ENCODE measurements at regions not wholly inside any gene's neighbourhood (a gene's known extent, or its start where the extent isn't known, plus 50 kb on each side); places are given as distances from the start of the nearest gene placed in this dataset.

- Histone ChIP-seq H3K27ac (ENCODE audit: low read length) (no peak overlapping the region), H3K4me1 (ENCODE audit: insufficient read depth, low read length) (no peaks in the 10 kb centered on the region), H3K4me3 (ENCODE audit: low read length) (no peak overlapping the region), H3K9ac (ENCODE audit: low read depth, low read length) (no peak overlapping the region), H3K27me3 (ENCODE audit: insufficient read depth, low read length) (no peaks in the 10 kb centered on the region), H3K9me3 (ENCODE audit: insufficient read depth, low read depth, low read length) (no peaks in the 10 kb centered on the region), H3K36me3 (ENCODE audit: insufficient read depth, low read depth, low read length) (no peaks in the 10 kb centered on the region)
Measured at GRCh38 chr4:24236532-24236931, 346.7 kb upstream of the PPARGC1A start.

DNA sequence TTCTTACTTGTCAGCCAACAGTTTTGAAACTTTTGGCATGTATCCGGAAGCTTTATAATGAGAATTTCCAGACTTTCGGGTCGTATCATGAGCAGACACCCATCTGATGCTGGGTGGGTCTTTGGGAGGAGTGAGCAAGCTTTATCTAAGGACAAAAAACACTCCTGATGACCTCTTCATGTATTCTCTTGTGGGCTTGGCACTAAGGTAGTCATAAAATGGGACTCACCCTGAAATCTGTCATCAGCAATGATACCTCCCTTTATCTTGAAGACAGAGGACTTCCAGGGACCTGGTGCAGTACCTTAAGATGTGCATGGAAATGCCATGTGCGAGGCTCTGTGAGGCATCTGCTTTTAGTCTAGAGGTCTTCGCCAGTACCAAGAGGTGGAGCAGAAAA is 346.3 kb upstream of the PPARGC1A start:
- Histone ChIP-seq H3K9ac (ENCODE audit: low read depth, low read length) (no peak overlapping the region), H3K4me1 (ENCODE audit: insufficient read depth, low read length) (no peaks in the 10 kb centered on the region), H3K27ac (ENCODE audit: low read length) (no peak overlapping the region), H3K9me3 (ENCODE audit: insufficient read depth, low read depth, low read length) (no peaks in the 10 kb centered on the region), H3K27me3 (ENCODE audit: insufficient read depth, low read length) (no peaks in the 10 kb centered on the region), H3K4me3 (ENCODE audit: low read length) (no peak overlapping the region), H3K36me3 (ENCODE audit: insufficient read depth, low read depth, low read length) (no peaks in the 10 kb centered on the region)

- no peak overlapping the region for H3K27ac ChIP-seq (ENCODE audit: low read length)
- H3K4me3 ChIP-seq (ENCODE audit: low read length) = no peak overlapping the region
- H3K27me3 ChIP-seq (ENCODE audit: insufficient read depth, low read length) = no peaks in the 10 kb centered on the region
- no peaks in the 10 kb centered on the region for H3K9me3 ChIP-seq (ENCODE audit: insufficient read depth, low read depth, low read length)
- H3K9ac ChIP-seq (ENCODE audit: low read depth, low read length) = no peak overlapping the region
- no peaks in the 10 kb centered on the region for H3K36me3 ChIP-seq (ENCODE audit: insufficient read depth, low read depth, low read length)
- no peaks in the 10 kb centered on the region for H3K4me1 ChIP-seq (ENCODE audit: insufficient read depth, low read length)
Measured at GRCh38 chr4:24235618-24236017, 345.8 kb upstream of the PPARGC1A start.

- no peaks in the 10 kb centered on the region for H3K9me3 ChIP-seq (ENCODE audit: insufficient read depth, low read depth, low read length)
- H3K36me3 ChIP-seq (ENCODE audit: insufficient read depth, low read depth, low read length) = no peaks in the 10 kb centered on the region
- H3K4me1 ChIP-seq (ENCODE audit: insufficient read depth, low read length) = peaks cover 6% of the 10 kb centered on the region; the same call in 1 of the 2 replicates
- H3K4me3 ChIP-seq (ENCODE audit: low read length) = no peak overlapping the region
- H3K27me3 ChIP-seq (ENCODE audit: insufficient read depth, low read length) = no peaks in the 10 kb centered on the region
- no peak overlapping the region for H3K9ac ChIP-seq (ENCODE audit: low read depth, low read length)
- no peak overlapping the region for H3K27ac ChIP-seq (ENCODE audit: low read length)
Measured at GRCh38 chr4:24234288-24234848, 344.5 kb upstream of the PPARGC1A start.

DNA sequence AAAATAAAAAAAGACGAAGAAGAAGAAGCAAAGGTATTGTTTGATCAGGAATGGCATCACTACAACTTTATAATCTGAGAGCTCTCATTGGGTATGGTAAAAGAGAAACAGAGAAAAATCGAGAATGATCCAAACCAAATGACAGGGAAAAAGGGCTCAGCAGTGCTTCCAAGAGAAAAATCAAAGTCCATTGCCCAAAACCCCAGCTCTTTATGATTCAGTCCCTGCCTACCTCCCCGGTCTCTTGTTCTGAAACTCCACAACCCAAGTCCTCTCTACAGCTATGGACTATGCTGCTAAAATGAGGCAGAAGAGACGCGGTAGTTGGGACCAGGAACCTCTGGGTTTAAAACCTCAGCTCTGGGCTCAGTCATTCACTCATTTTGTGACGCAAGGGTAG is 341.1 kb upstream of the PPARGC1A start:
- H3K36me3 ChIP-seq (ENCODE audit: insufficient read depth, low read depth, low read length) = no peaks in the 10 kb centered on the region
- no peaks in the 10 kb centered on the region for H3K27me3 ChIP-seq (ENCODE audit: insufficient read depth, low read length)
- H3K4me1 ChIP-seq (ENCODE audit: insufficient read depth, low read length) = peaks cover 6% of the 10 kb centered on the region; the same call in 1 of the 2 replicates
- H3K9me3 ChIP-seq (ENCODE audit: insufficient read depth, low read depth, low read length) = no peaks in the 10 kb centered on the region
- H3K27ac ChIP-seq (ENCODE audit: low read length) = no peak overlapping the region
- H3K4me3 ChIP-seq (ENCODE audit: low read length) = no peak overlapping the region
- no peak overlapping the region for H3K9ac ChIP-seq (ENCODE audit: low read depth, low read length)

- Histone ChIP-seq H3K27me3 (ENCODE audit: insufficient read depth, low read length) (no peaks in the 10 kb centered on the region), H3K9ac (ENCODE audit: low read depth, low read length) (no peak overlapping the region), H3K4me3 (ENCODE audit: low read length) (no peak overlapping the region), H3K27ac (ENCODE audit: low read length) (no peak overlapping the region), H3K9me3 (ENCODE audit: insufficient read depth, low read depth, low read length) (no peaks in the 10 kb centered on the region), H3K36me3 (ENCODE audit: insufficient read depth, low read depth, low read length) (no peaks in the 10 kb centered on the region), H3K4me1 (ENCODE audit: insufficient read depth, low read length) (peaks cover 6% of the 10 kb centered on the region; the same call in 1 of the 2 replicates)
Measured at GRCh38 chr4:24229978-24230377, 340.1 kb upstream of the PPARGC1A start.

DNA sequence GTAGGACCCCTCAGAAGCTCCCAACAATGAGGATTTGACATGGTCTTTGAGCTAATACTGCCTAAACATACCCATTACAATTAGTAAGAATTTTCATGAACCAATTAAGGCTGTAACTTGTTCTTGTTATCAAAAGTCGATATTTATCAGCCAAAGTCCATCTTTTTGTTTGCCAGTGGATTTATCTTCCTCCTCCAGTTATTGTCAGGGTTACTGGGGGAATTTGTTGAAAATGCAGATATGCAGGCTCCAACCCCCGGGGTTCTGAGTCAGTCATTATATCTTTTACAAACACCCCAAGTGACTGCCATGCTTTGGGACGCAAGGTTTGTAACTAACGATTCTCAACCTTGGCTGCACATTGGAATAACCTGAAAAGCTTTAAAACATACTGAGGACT is 338.8 kb upstream of the PPARGC1A start:
- H3K9ac ChIP-seq (ENCODE audit: low read depth, low read length) = no peak overlapping the region
- no peaks in the 10 kb centered on the region for H3K36me3 ChIP-seq (ENCODE audit: insufficient read depth, low read depth, low read length)
- H3K27me3 ChIP-seq (ENCODE audit: insufficient read depth, low read length) = no peaks in the 10 kb centered on the region
- peaks cover 6% of the 10 kb centered on the region; the same call in 1 of the 2 replicates for H3K4me1 ChIP-seq (ENCODE audit: insufficient read depth, low read length)
- no peak overlapping the region for H3K4me3 ChIP-seq (ENCODE audit: low read length)
- no peak overlapping the region for H3K27ac ChIP-seq (ENCODE audit: low read length)
- H3K9me3 ChIP-seq (ENCODE audit: insufficient read depth, low read depth, low read length) = no peaks in the 10 kb centered on the region

GRCh38 chr4:24226667-24227066 is 336.8 kb upstream of the PPARGC1A start:
- no peak overlapping the region for H3K27ac ChIP-seq (ENCODE audit: low read length)
- no peaks in the 10 kb centered on the region for H3K9me3 ChIP-seq (ENCODE audit: insufficient read depth, low read depth, low read length)
- H3K4me1 ChIP-seq (ENCODE audit: insufficient read depth, low read length) = peaks cover 6% of the 10 kb centered on the region; the same call in 1 of the 2 replicates
- H3K9ac ChIP-seq (ENCODE audit: low read depth, low read length) = no peak overlapping the region
- no peaks in the 10 kb centered on the region for H3K27me3 ChIP-seq (ENCODE audit: insufficient read depth, low read length)
- no peak overlapping the region for H3K4me3 ChIP-seq (ENCODE audit: low read length)
- H3K36me3 ChIP-seq (ENCODE audit: insufficient read depth, low read depth, low read length) = no peaks in the 10 kb centered on the region

GRCh38 chr4:24226023-24226422 is 336.2 kb upstream of the PPARGC1A start:
- Histone ChIP-seq H3K36me3 (ENCODE audit: insufficient read depth, low read depth, low read length) (no peaks in the 10 kb centered on the region), H3K9ac (ENCODE audit: low read depth, low read length) (no peak overlapping the region), H3K27me3 (ENCODE audit: insufficient read depth, low read length) (no peaks in the 10 kb centered on the region), H3K4me1 (ENCODE audit: insufficient read depth, low read length) (peaks cover 6% of the 10 kb centered on the region; the same call in 1 of the 2 replicates), H3K4me3 (ENCODE audit: low read length) (no peak overlapping the region), H3K27ac (ENCODE audit: low read length) (no peak overlapping the region), H3K9me3 (ENCODE audit: insufficient read depth, low read depth, low read length) (no peaks in the 10 kb centered on the region)

- Histone ChIP-seq H3K9me3 (ENCODE audit: insufficient read depth, low read depth, low read length) (no peaks in the 10 kb centered on the region), H3K27me3 (ENCODE audit: insufficient read depth, low read length) (no peaks in the 10 kb centered on the region), H3K4me1 (ENCODE audit: insufficient read depth, low read length) (no peaks in the 10 kb centered on the region), H3K27ac (ENCODE audit: low read length) (no peak overlapping the region), H3K9ac (ENCODE audit: low read depth, low read length) (no peak overlapping the region), H3K4me3 (ENCODE audit: low read length) (no peak overlapping the region), H3K36me3 (ENCODE audit: insufficient read depth, low read depth, low read length) (no peaks in the 10 kb centered on the region)
Measured at GRCh38 chr4:24224446-24224845, 334.6 kb upstream of the PPARGC1A start.

- Histone ChIP-seq H3K4me1 (ENCODE audit: insufficient read depth, low read length) (no peaks in the 10 kb centered on the region), H3K27ac (ENCODE audit: low read length) (no peak overlapping the region), H3K4me3 (ENCODE audit: low read length) (no peak overlapping the region), H3K36me3 (ENCODE audit: insufficient read depth, low read depth, low read length) (no peaks in the 10 kb centered on the region), H3K9ac (ENCODE audit: low read depth, low read length) (no peak overlapping the region), H3K27me3 (ENCODE audit: insufficient read depth, low read length) (no peaks in the 10 kb centered on the region; the same call in 1 of the 2 replicates), H3K9me3 (ENCODE audit: insufficient read depth, low read depth, low read length) (no peaks in the 10 kb centered on the region)
Measured at GRCh38 chr4:24219209-24219608, 329.4 kb upstream of the PPARGC1A start.

- Histone ChIP-seq H3K27me3 (ENCODE audit: insufficient read depth, low read length) (no peaks in the 10 kb centered on the region; the same call in 1 of the 2 replicates), H3K4me1 (ENCODE audit: insufficient read depth, low read length) (no peaks in the 10 kb centered on the region), H3K27ac (ENCODE audit: low read length) (no peak overlapping the region), H3K9ac (ENCODE audit: low read depth, low read length) (no peak overlapping the region), H3K9me3 (ENCODE audit: insufficient read depth, low read depth, low read length) (no peaks in the 10 kb centered on the region), H3K36me3 (ENCODE audit: insufficient read depth, low read depth, low read length) (no peaks in the 10 kb centered on the region), H3K4me3 (ENCODE audit: low read length) (no peak overlapping the region)
Measured at GRCh38 chr4:24218566-24218965, 328.7 kb upstream of the PPARGC1A start.
